A673 (cell line): ENCODE measurements at regions not wholly inside any gene's neighbourhood (a gene's known extent, or its start where the extent isn't known, plus 50 kb on each side); places are given as distances from the start of the nearest gene placed in this dataset.

Experiments
- BruUV-seq: library from RNA; stranded (reverse); fragments of 400-500 nt; replicated peaks from 2 replicates; lab custom pipeline; 2021; lab: Mats Ljungman, UMichigan
- CTCF ChIA-PET: fragments of 300-600 bp; sonication (Branson Sonifier 250); formaldehyde crosslinking; loops from one replicate; lab custom pipeline; 2022; ENCODE audit warnings: antibody characterized with exemption; lab: Charles Lee
- POLR2A ChIA-PET: fragments of 300-600 bp; sonication (Branson Sonifier 250); formaldehyde crosslinking; loops from one replicate; lab custom pipeline; 2022; ENCODE audit warnings: antibody characterized with exemption; ENCODE audit not compliant: low non-redundant PET; lab: Charles Lee
- DNase-seq: peaks from one replicate; pipeline ENCODE4 v3.0.0-alpha.2; 2015; ENCODE audit warnings: low spot score
- H3K27ac ChIP-seq: fragments of 200-600 bp; sonication (generic); 2 replicates; pipeline ENCODE4 v1.5.1; 2016; ENCODE audit warnings: mixed run types, low read depth, mild to moderate bottlenecking, mixed read lengths, antibody characterized with exemption, low read length; ENCODE audit not compliant: poor library complexity, severe bottlenecking
- H3K27me3 ChIP-seq: fragments of 200-600 bp; sonication (generic); replicated peaks from 2 replicates; pipeline ENCODE4 v1.6.1; 2017; ENCODE audit warnings: mixed run types, low read depth, mild to moderate bottlenecking, mixed read lengths, antibody characterized with exemption, low read length; ENCODE audit not compliant: insufficient read depth, poor library complexity
- H3K36me3 ChIP-seq: fragments of 200-600 bp; sonication (generic); 2 replicates; pipeline ENCODE4 v1.6.1; 2016; ENCODE audit warnings: mixed run types, mild to moderate bottlenecking, mixed read lengths, antibody characterized with exemption, low read length; ENCODE audit not compliant: insufficient read depth, poor library complexity, severe bottlenecking
- H3K4me1 ChIP-seq: fragments of 200-600 bp; sonication (generic); 2 replicates; pipeline ENCODE4 v1.6.1; 2017; ENCODE audit warnings: mixed run types, mild to moderate bottlenecking, mixed read lengths, antibody characterized with exemption, low read length; ENCODE audit not compliant: insufficient read depth, poor library complexity, severe bottlenecking
- H3K4me3 ChIP-seq: fragments of 200-600 bp; sonication (generic); 2 replicates; pipeline ENCODE4 v1.5.1; 2016; ENCODE audit warnings: low read depth, mixed run types, mild to moderate bottlenecking, mixed read lengths, low read length; ENCODE audit not compliant: poor library complexity, severe bottlenecking
- H3K9me3 ChIP-seq: fragments of 200-600 bp; sonication (generic); 2 replicates; pipeline ENCODE4 v1.6.1; 2016; ENCODE audit warnings: mixed run types, low read depth, mild to moderate bottlenecking, mixed read lengths, antibody characterized with exemption, low read length; ENCODE audit not compliant: poor library complexity, severe bottlenecking
- CTCF ChIP-seq: fragments of 300-800, 200-600 bp; sonication (generic); conservative IDR thresholded peaks from 2 replicates; pipeline ENCODE4 v1.5.1; 2017; ENCODE audit warnings: low read depth, mild to moderate bottlenecking, antibody characterized with exemption, low read length, moderate library complexity, mixed read lengths
- EZH2 ChIP-seq: fragments of 200-600 bp; sonication (generic); IDR thresholded peaks from 2 replicates; pipeline ENCODE4 v1.6.1; 2017; ENCODE audit warnings: borderline replicate concordance, low read depth, mild to moderate bottlenecking, mixed read lengths, antibody characterized with exemption, low read length; ENCODE audit not compliant: poor library complexity, severe bottlenecking
- intact Hi-C: fragments of 100-400 bp; cut with micrococcal nuclease; formaldehyde crosslinking; loops from one replicate; pipeline ENCODE4 v1.10.0; 2022; ENCODE audit not compliant: unreplicated experiment

- no peak overlapping the region for H3K4me3 ChIP-seq
- H3K27me3 ChIP-seq: no peaks in the 10 kb centered on the region
- BruUV-seq: no TSS peak
- H3K9me3 ChIP-seq: peaks cover 6% of the 10 kb centered on the region
- H3K4me1 ChIP-seq: no peaks in the 10 kb centered on the region
- POLR2A ChIA-PET: no interaction called here
- CTCF ChIA-PET: no interaction called here
- no peak for DNase-seq
- H3K27ac ChIP-seq: no peak overlapping the region
- H3K36me3 ChIP-seq: no peaks in the 10 kb centered on the region
- intact Hi-C loops: no loop called here
- TF ChIP-seq CTCF (no peak), EZH2 (no peak)
Observed at GRCh38 chr4:23734000-23734399, 155.8 kb downstream of the PPARGC1A start.

GRCh38 chr4:23733476-23733875 is 156.4 kb downstream of the PPARGC1A start:
- ChIA-PET CTCF (no interaction called here), POLR2A (no interaction called here)
- no peaks in the 10 kb centered on the region for H3K4me1 ChIP-seq
- H3K4me3 ChIP-seq: no peak overlapping the region
- H3K36me3 ChIP-seq: no peaks in the 10 kb centered on the region
- no TSS peak for BruUV-seq
- no peak for DNase-seq
- peaks cover 6% of the 10 kb centered on the region for H3K9me3 ChIP-seq
- no peak overlapping the region for H3K27ac ChIP-seq
- intact Hi-C loops: no loop called here
- H3K27me3 ChIP-seq: no peaks in the 10 kb centered on the region
- TF ChIP-seq CTCF: no peak

- TF ChIP-seq EZH2 (no peak), CTCF (no peak)
- H3K27ac ChIP-seq: no peak overlapping the region
- H3K4me3 ChIP-seq: no peak overlapping the region
- no peak for DNase-seq
- H3K36me3 ChIP-seq: no peaks in the 10 kb centered on the region
- intact Hi-C loops: no loop called here
- no peaks in the 10 kb centered on the region for H3K4me1 ChIP-seq
- H3K27me3 ChIP-seq: no peaks in the 10 kb centered on the region
- ChIA-PET CTCF (no interaction called here), POLR2A (no interaction called here)
- no peaks in the 10 kb centered on the region for H3K9me3 ChIP-seq
- BruUV-seq: no TSS peak
Observed at GRCh38 chr4:23730998-23731397, 158.8 kb downstream of the PPARGC1A start.

GRCh38 chr4:23728971-23729370 is 160.9 kb downstream of the PPARGC1A start:
- no peak overlapping the region for H3K4me3 ChIP-seq
- DNase-seq: no peak
- intact Hi-C loops: no loop called here
- no peaks in the 10 kb centered on the region for H3K27me3 ChIP-seq
- no peaks in the 10 kb centered on the region for H3K4me1 ChIP-seq
- no peaks in the 10 kb centered on the region for H3K36me3 ChIP-seq
- BruUV-seq: no TSS peak
- ChIA-PET CTCF (no interaction called here), POLR2A (no interaction called here)
- no peak overlapping the region for H3K27ac ChIP-seq
- no peaks in the 10 kb centered on the region for H3K9me3 ChIP-seq
- no peak for TF ChIP-seq EZH2
- TF ChIP-seq CTCF: no peak
